Ascending aorta (tissue), 2 donors: ENCODE measurements at regions not wholly inside any gene's neighbourhood (a gene's known extent, or its start where the extent isn't known, plus 50 kb on each side); places are given as distances from the start of the nearest gene placed in this dataset.
"Not testable (repeated sequence)": the region's sequence is repeated elsewhere in the genome, so short reads cannot be mapped to it uniquely, and the experiment has no call there.

Source experiments
- DNase-seq, 2 donors: peaks; one replicate each; pipeline ENCODE4 v3.0.0-alpha.2; 2019; ENCODE audit warnings: low spot score in 2 of 2
- H3K27ac ChIP-seq, 2 donors: fragments of 200-600 bp; sonication (generic); one replicate each; pipeline ENCODE4 v1.5.1; 2016 to 2017; ENCODE audit warnings: mild to moderate bottlenecking in 1 of 2
- H3K27me3 ChIP-seq: fragments of 200-600 bp; sonication (generic); one replicate; pipeline ENCODE4 v1.5.1; 2017
- H3K36me3 ChIP-seq, 2 donors: fragments of 200-600 bp; sonication (generic); one replicate each; pipeline ENCODE4 v1.5.1; 2016
- H3K4me1 ChIP-seq, 2 donors: fragments of 200-600 bp; sonication (generic); one replicate each; pipeline ENCODE4 v1.5.1; 2016 to 2017; ENCODE audit warnings: mild to moderate bottlenecking in 1 of 2
- H3K4me3 ChIP-seq, 2 donors: fragments of 200-600 bp; sonication (generic); one replicate each; pipeline ENCODE4 v1.5.1; 2016 to 2017; ENCODE audit warnings: mild to moderate bottlenecking in 1 of 2
- H3K9me3 ChIP-seq, 2 donors: fragments of 200-600 bp; sonication (generic); one replicate each; pipeline ENCODE4 v1.5.1; 2016
- intact Hi-C: fragments of 100-400 bp; cut with DNase I; formaldehyde crosslinking; loops from one replicate; pipeline ENCODE4 v1.15.1; 2023
- TF ChIP-seq, protein P1 (sequence below), 3 experiments: fragments of 200-600 bp in 2 of 3; fragments of 450-650 bp in 1 of 3; sonication (generic) in 2 of 3; IDR thresholded peaks; one replicate each; pipeline ENCODE4 v1.5.1; 2016 to 2019; ENCODE audit warnings: antibody characterized with exemption in 3 of 3, mild to moderate bottlenecking in 1 of 3, moderate library complexity in 1 of 3

GRCh38 chr10:2201534-2202099 is 464.3 kb upstream of the ADARB2 start:
- Histone ChIP-seq H3K27ac (no peak overlapping the region), H3K4me1 (no peaks in the 10 kb centered on the region), H3K9me3 (peaks cover 0 to 4% of the 10 kb centered on the region in 2 donors), H3K27me3 (no peaks in the 10 kb centered on the region), H3K36me3 (no peaks in the 10 kb centered on the region), H3K4me3 (no peak overlapping the region)
- TF ChIP-seq, protein P1, sequence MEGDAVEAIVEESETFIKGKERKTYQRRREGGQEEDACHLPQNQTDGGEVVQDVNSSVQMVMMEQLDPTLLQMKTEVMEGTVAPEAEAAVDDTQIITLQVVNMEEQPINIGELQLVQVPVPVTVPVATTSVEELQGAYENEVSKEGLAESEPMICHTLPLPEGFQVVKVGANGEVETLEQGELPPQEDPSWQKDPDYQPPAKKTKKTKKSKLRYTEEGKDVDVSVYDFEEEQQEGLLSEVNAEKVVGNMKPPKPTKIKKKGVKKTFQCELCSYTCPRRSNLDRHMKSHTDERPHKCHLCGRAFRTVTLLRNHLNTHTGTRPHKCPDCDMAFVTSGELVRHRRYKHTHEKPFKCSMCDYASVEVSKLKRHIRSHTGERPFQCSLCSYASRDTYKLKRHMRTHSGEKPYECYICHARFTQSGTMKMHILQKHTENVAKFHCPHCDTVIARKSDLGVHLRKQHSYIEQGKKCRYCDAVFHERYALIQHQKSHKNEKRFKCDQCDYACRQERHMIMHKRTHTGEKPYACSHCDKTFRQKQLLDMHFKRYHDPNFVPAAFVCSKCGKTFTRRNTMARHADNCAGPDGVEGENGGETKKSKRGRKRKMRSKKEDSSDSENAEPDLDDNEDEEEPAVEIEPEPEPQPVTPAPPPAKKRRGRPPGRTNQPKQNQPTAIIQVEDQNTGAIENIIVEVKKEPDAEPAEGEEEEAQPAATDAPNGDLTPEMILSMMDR (IDR thresholded peaks at IDR 0.05), result no peak
- intact Hi-C loops, result no loop called here
- DNase-seq, result no peak

- no peaks in the 10 kb centered on the region for H3K27me3 ChIP-seq
- TF ChIP-seq, protein P1 (IDR thresholded peaks at IDR 0.05), result no peak
- H3K27ac ChIP-seq, result no peak overlapping the region
- intact Hi-C loops, result no loop called here
- no peak for DNase-seq
- peaks cover 0 to 7% of the 10 kb centered on the region in 2 donors for H3K9me3 ChIP-seq
- no peaks in the 10 kb centered on the region for H3K36me3 ChIP-seq
- H3K4me3 ChIP-seq, result no peak overlapping the region
- no peaks in the 10 kb centered on the region for H3K4me1 ChIP-seq
These were observed 460.3 kb upstream of the ADARB2 start for GRCh38 chr10:2197663-2198062.

DNA sequence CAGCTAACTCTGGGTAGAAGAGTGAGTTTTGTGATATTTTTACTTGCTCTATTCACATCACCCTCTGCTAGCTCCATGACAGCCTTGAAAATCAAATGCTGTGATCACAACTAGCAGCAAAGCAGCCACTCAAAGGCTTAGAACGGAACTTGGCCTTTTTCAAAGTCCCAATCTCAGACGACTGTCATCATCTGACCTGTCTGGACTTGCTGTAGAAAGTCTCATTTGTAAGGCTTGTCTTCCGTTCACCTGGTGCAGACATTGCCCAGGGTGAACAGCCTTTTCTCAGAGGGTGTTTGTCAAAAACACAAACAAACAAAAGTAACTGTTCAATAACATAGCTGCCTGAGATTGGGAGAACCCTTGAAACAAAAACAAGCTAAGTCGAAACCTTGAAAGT is 458.9 kb upstream of the ADARB2 start:
- TF ChIP-seq, protein P1 (IDR thresholded peaks at IDR 0.05), result no peak
- Histone ChIP-seq H3K4me3 (no peak overlapping the region), H3K27ac (no peak overlapping the region), H3K9me3 (peaks cover 0 to 7% of the 10 kb centered on the region in 2 donors), H3K27me3 (no peaks in the 10 kb centered on the region), H3K4me1 (no peaks in the 10 kb centered on the region), H3K36me3 (no peaks in the 10 kb centered on the region)
- DNase-seq, result no peak
- intact Hi-C loops, result no loop called here

GRCh38 chr10:2189356-2189755 is 452.0 kb upstream of the ADARB2 start:
- DNase-seq, H3K9me3 ChIP-seq, H3K4me3 ChIP-seq, H3K36me3 ChIP-seq, H3K4me1 ChIP-seq, H3K27ac ChIP-seq, intact Hi-C loops, H3K27me3 ChIP-seq: not testable (repeated sequence)

GRCh38 chr10:2188371-2188770 is 451.0 kb upstream of the ADARB2 start:
- intact Hi-C loops, result no loop called here
- H3K36me3 ChIP-seq, result no peaks in the 10 kb centered on the region
- TF ChIP-seq, protein P1 (IDR thresholded peaks at IDR 0.05), result no peak
- H3K4me3 ChIP-seq, result no peak overlapping the region
- no peak overlapping the region for H3K27ac ChIP-seq
- no peaks in the 10 kb centered on the region for H3K9me3 ChIP-seq
- no peaks in the 10 kb centered on the region for H3K27me3 ChIP-seq
- no peaks in the 10 kb centered on the region for H3K4me1 ChIP-seq
- no peak for DNase-seq

DNA sequence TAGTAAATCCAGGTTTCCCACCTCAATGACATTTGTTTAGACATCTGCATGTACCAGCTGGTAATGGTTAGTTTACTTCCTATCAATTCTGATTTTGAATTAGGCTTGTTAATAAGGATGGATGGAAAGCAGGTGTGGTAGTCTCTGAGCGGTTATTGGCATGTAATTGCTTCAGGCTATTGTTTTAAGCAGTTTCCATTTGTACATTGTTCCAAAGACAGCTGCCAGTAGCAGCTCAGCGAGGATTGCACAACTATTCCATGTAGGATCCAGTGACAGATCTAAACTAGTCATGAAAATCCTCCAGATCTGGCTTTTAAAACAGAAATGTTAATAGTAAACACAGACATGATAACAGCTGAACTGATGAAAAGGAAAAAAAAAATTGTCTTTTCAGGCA is 436.0 kb upstream of the ADARB2 start:
- TF ChIP-seq, protein P1 (IDR thresholded peaks at IDR 0.05), result no peak
- Histone ChIP-seq H3K4me1 (no peaks in the 10 kb centered on the region), H3K9me3 (no peaks in the 10 kb centered on the region), H3K4me3 (no peak overlapping the region), H3K36me3 (no peaks in the 10 kb centered on the region), H3K27ac (no peak overlapping the region), H3K27me3 (no peaks in the 10 kb centered on the region)
- intact Hi-C loops, result no loop called here
- DNase-seq, result no peak
